ENCODE measurements at regions not wholly inside any gene's neighbourhood (a gene's known extent, or its start where the extent isn't known, plus 50 kb on each side); places are given as distances from the start of the nearest gene placed in this dataset.
A peak's percentile ranks its signal among the peaks of the same experiment; 100 is the strongest.

GRCh38 chr2:48220501-48220900 lies 94.0 kb upstream of the FOXN2 start:
- BruUV-seq (replicated peaks): no TSS peak
- no peak for DNase-seq (ENCODE audit: unreplicated experiment)
- H3K4me1 Mint-ChIP-seq (ENCODE audit: insufficient read depth, unreplicated experiment): no peaks in the 10 kb centered on the region
- ChIA-PET CTCF (interaction anchor here (0.5 to 1.5 kb wide), 2 partner anchors 10 to 91 kb away, joined by 3 to 4 read pairs; no protein-coding TSS in a partner anchor), POLR2A (no interaction called here)
- TF ChIP-seq CTCF (IDR thresholded peaks at IDR 0.05; ENCODE audit: unreplicated experiment): no peak
- H3K27me3 Mint-ChIP-seq (ENCODE audit: insufficient read depth, unreplicated experiment): no peaks in the 10 kb centered on the region
- no peak overlapping the region for H3K4me3 Mint-ChIP-seq (ENCODE audit: unreplicated experiment)
- intact Hi-C loops (cut with micrococcal nuclease): no loop called here
- no peaks in the 10 kb centered on the region for H3K36me3 Mint-ChIP-seq (ENCODE audit: insufficient read depth, unreplicated experiment)
- H3K9me3 Mint-ChIP-seq (ENCODE audit: unreplicated experiment): no peaks in the 10 kb centered on the region
- H3K27ac Mint-ChIP-seq (ENCODE audit: low read depth, unreplicated experiment): no peak overlapping the region

DNA sequence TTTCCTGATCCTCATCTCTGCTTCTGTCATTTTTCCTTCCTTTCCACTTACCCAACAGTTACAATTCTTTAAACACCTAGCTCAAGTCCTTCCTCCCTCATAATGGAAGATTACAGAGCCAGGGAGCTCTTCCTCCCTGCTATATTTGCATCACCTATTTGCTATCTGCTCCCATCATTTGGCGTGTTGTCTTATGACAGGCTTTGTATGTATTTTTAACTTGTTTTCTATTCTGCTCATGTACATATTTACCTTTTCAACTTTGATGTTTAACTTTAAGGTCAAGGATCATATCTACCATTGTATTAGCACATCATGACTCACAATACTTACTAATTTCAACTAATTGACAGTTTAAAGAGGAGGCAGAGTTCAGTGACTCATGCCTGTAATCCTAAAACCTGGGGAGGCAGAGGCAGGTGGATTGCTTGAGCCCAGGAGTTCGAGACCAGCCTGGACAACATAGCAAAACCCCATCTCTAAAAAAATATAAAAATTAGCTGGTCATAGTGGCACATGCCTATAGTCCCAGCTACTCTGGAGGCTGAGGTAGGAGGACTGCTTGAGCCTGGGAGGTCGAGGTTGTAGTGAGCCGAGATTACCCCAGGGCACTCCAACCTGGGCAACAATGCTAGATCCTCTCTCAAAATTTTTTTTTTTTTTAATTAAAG lies 92.5 kb upstream of the FOXN2 start:
- no peak overlapping the region for H3K4me3 Mint-ChIP-seq (ENCODE audit: unreplicated experiment)
- H3K36me3 Mint-ChIP-seq (ENCODE audit: insufficient read depth, unreplicated experiment): no peaks in the 10 kb centered on the region
- no peaks in the 10 kb centered on the region for H3K4me1 Mint-ChIP-seq (ENCODE audit: insufficient read depth, unreplicated experiment)

DNA sequence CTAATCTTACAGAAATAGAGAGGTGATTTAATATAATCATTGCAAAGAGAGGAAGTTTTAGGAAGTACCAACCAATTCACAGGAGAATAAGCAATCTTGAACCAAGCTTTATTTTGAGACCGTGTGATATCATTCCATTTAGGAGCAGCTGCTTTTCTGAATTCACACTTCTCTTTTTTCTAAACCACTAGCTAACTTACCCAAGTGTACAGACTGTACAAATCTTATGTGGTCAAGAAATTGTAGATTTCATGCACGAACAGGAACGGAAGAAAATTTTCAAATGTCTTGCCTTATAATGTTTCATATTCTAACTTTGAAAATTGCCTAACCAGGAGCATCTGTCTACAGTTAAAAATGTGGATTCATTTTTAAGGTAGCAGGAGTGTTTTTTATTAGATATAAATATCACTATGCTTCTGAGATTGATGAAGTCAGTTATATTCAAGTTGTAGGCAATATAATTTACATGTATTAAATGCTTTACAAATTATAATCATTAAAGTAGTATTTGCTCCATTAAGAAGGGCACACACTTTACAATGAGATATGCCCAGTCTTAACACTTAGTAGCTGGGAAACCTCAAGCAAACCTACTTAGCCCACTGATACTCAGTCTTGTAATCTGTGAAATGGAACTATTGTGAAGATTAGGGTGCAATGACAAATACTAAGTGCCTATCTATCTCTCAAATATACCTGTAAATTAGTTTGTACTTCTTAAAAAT lies 86.7 kb upstream of the FOXN2 start:
- DNase-seq (ENCODE audit: unreplicated experiment): no peak
- TF ChIP-seq CTCF (IDR thresholded peaks at IDR 0.05; ENCODE audit: unreplicated experiment): no peak
- Mint-ChIP-seq H3K36me3 (ENCODE audit: insufficient read depth, unreplicated experiment) (no peaks in the 10 kb centered on the region), H3K27me3 (ENCODE audit: insufficient read depth, unreplicated experiment) (no peaks in the 10 kb centered on the region), H3K27ac (ENCODE audit: low read depth, unreplicated experiment) (no peak overlapping the region), H3K4me3 (ENCODE audit: unreplicated experiment) (no peak overlapping the region), H3K4me1 (ENCODE audit: insufficient read depth, unreplicated experiment) (no peaks in the 10 kb centered on the region), H3K9me3 (ENCODE audit: unreplicated experiment) (no peaks in the 10 kb centered on the region)
- ChIA-PET CTCF (interaction anchor here (1.1 to 1.2 kb wide), 2 partner anchors 44 to 192 kb away, joined by 3 to 5 read pairs; no protein-coding TSS in a partner anchor), POLR2A (no interaction called here)
- BruUV-seq (replicated peaks): no TSS peak
- intact Hi-C loops (cut with micrococcal nuclease): no loop called here

More for the DNA sequence above, 92.5 kb upstream of the FOXN2 start:
- no TSS peak for BruUV-seq (replicated peaks)
- no peak for TF ChIP-seq CTCF (IDR thresholded peaks at IDR 0.05; ENCODE audit: unreplicated experiment)
- no peaks in the 10 kb centered on the region for H3K27me3 Mint-ChIP-seq (ENCODE audit: insufficient read depth, unreplicated experiment)
- peak; percentile 49 for DNase-seq (ENCODE audit: unreplicated experiment)
- POLR2A ChIA-PET: no interaction called here
- intact Hi-C loops (cut with micrococcal nuclease): no loop called here
- no peaks in the 10 kb centered on the region for H3K9me3 Mint-ChIP-seq (ENCODE audit: unreplicated experiment)
- no peak overlapping the region for H3K27ac Mint-ChIP-seq (ENCODE audit: low read depth, unreplicated experiment)
- CTCF ChIA-PET: interaction anchor here (0.8 to 1.5 kb wide), 2 partner anchors 39 to 89 kb away, joined by 3 to 4 read pairs; no protein-coding TSS in a partner anchor

DNA sequence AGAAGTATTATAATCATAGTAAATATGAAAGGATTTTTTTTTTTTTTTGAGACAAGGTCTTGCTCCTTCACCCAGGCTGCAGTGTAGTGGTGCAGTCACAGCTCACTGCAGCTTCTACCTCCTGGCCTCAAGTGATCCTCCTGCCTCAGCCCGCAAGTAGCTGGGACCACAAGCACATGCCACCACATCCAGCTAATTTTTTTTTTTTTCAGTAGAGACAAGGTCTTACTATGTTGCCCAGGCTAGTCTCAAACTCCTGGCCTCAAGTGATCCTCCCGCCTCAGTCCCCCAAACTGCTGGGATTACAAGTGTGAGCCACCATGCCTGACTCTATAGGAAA lies 86.2 kb upstream of the FOXN2 start:
- no peaks in the 10 kb centered on the region for H3K9me3 Mint-ChIP-seq (ENCODE audit: unreplicated experiment)
- no peaks in the 10 kb centered on the region for H3K4me1 Mint-ChIP-seq (ENCODE audit: insufficient read depth, unreplicated experiment)
- no peak overlapping the region for H3K27ac Mint-ChIP-seq (ENCODE audit: low read depth, unreplicated experiment)
- no peaks in the 10 kb centered on the region for H3K36me3 Mint-ChIP-seq (ENCODE audit: insufficient read depth, unreplicated experiment)
- CTCF ChIA-PET: interaction anchor here (1.1 to 1.2 kb wide), 2 partner anchors 43 to 192 kb away, joined by 3 to 5 read pairs; no protein-coding TSS in a partner anchor
- POLR2A ChIA-PET: no interaction called here
- intact Hi-C loops (cut with micrococcal nuclease): no loop called here
- no peak for DNase-seq (ENCODE audit: unreplicated experiment)
- H3K4me3 Mint-ChIP-seq (ENCODE audit: unreplicated experiment): no peak overlapping the region
- TF ChIP-seq CTCF (IDR thresholded peaks at IDR 0.05; ENCODE audit: unreplicated experiment): no peak
- BruUV-seq (replicated peaks): no TSS peak
- H3K27me3 Mint-ChIP-seq (ENCODE audit: insufficient read depth, unreplicated experiment): no peaks in the 10 kb centered on the region

Data from MCF 10A (cell line).